Pancreas (tissue), 10 donors: ENCODE measurements at regions not wholly inside any gene's neighbourhood (a gene's known extent, or its start where the extent isn't known, plus 50 kb on each side); places are given as distances from the start of the nearest gene placed in this dataset.

Experiments used
- ATAC-seq, 4 donors: fragments of 200-7000 bp; cut with Tn5 transposase; one replicate each; pipeline versions ENCODE4 v1.8.0 to v1.9.1; 2020; ENCODE audit warnings: mild to moderate bottlenecking in 4 of 4, moderate library complexity in 4 of 4
- DNase-seq, 6 donors: peaks; one replicate each; pipeline ENCODE4 v3.0.0-alpha.2; 2020
- FAIRE-seq: peaks from 2 replicates; lab custom pipeline; 2012; peaks lifted over from hg19 to GRCh38; lab: Jason Lieb, UNC
- H3K27ac ChIP-seq, 4 donors: fragments of 200-600 bp; sonication (generic); 1 replicate in 3 of 4; 2 replicates in 1 of 4; pipeline versions ENCODE4 v1.5.0 to v1.8.0; 2020
- H3K27me3 ChIP-seq, 4 donors: fragments of 200-600 bp; one replicate each; pipeline ENCODE4 v1.8.0; 2021
- H3K36me3 ChIP-seq, 3 donors: fragments of 200-600 bp; sonication (generic) in 1 of 3; one replicate each; pipeline versions ENCODE4 v1.5.0 to v1.8.0; 2020 to 2021
- H3K4me1 ChIP-seq, 3 donors: fragments of 200-600 bp; one replicate each; pipeline ENCODE4 v1.8.0; 2021
- H3K4me3 ChIP-seq, 4 donors: fragments of 200-600 bp; sonication (generic) in 2 of 4; one replicate each; pipeline versions ENCODE4 v1.5.0 to v1.8.0; 2020 to 2021
- H3K9me3 ChIP-seq, 4 donors: fragments of 200-600 bp; one replicate each; pipeline ENCODE4 v1.8.0; 2021
- WGBS, 2 donors: extraction: QIAGEN DNeasy Blood & Tissue Kit; methylation state at CpG; one replicate each; pipeline ENCODE4 v1.1.7; 2013; 5-methylcytosine and 5-hydroxymethylcytosine counted together
- intact Hi-C, 3 donors: fragments of 100-400 bp; cut with DNase I; formaldehyde crosslinking; loops; one replicate each; pipeline versions ENCODE4 v1.11.1 to v1.14.2; 2022
- TF ChIP-seq, protein P1 (sequence below), 4 donors: fragments of 200-600 bp; sonication (generic) in 3 of 4; IDR thresholded peaks; one replicate each; pipeline versions ENCODE4 v1.5.0 to v1.8.0; 2021; ENCODE audit warnings: antibody characterized with exemption in 4 of 4
- donor health status: healthy with polysubstance abuse.
- donor health status: DM: no; HTN: no; CAD: no; lungs with moderate emphysema.
- donor health status: DM: no; HTN: no; CAD: no.
- donor health status: control.
- donor health status: control.
- donor health status: Bipolar disorder and iron deficiency.
- donor health status: DM: yes; HTN: yes; CAD: no.
- donor health status: DM: no; HTN: no; CAD: no.
- donor health status: DM: no; HTN: no; CAD: no.
- donor health status: DM: yes; HTN: yes; CAD: no.

DNA sequence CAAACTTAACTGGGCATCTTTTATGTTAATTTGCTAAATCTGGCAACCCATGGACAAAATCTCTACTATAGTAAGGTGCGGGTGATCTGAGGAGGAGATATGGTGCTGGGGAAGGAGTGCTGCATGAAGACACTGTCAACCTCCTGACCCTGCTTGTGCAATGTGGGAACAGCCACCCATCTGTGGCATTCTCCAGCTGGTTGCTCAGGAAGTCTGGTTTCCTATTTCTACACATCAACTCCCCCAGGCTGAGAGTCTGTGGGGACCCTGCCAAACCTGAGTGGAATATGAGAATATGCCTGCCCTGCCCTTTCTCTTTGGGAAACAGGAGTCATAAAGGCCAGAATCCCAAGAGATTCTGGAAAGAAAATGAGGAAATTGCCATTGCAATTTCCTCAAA, 60.1 kb upstream of the PAX3 start:
- intact Hi-C loops, result no loop called here
- 79 to 95% methylated on average over 1 of the region's 1 CpG for WGBS, 2 donors
- FAIRE-seq (no peak), ATAC-seq (peak in 2 of 4 donors; percentile 29 to 55), DNase-seq (no peak)
- Histone ChIP-seq H3K36me3 (no peaks in the 10 kb centered on the region), H3K4me1 (no peaks in the 10 kb centered on the region), H3K4me3 (no peak overlapping the region), H3K27me3 (no peaks in the 10 kb centered on the region), H3K9me3 (no peaks in the 10 kb centered on the region), H3K27ac (no peak overlapping the region)
- TF ChIP-seq, protein P1, sequence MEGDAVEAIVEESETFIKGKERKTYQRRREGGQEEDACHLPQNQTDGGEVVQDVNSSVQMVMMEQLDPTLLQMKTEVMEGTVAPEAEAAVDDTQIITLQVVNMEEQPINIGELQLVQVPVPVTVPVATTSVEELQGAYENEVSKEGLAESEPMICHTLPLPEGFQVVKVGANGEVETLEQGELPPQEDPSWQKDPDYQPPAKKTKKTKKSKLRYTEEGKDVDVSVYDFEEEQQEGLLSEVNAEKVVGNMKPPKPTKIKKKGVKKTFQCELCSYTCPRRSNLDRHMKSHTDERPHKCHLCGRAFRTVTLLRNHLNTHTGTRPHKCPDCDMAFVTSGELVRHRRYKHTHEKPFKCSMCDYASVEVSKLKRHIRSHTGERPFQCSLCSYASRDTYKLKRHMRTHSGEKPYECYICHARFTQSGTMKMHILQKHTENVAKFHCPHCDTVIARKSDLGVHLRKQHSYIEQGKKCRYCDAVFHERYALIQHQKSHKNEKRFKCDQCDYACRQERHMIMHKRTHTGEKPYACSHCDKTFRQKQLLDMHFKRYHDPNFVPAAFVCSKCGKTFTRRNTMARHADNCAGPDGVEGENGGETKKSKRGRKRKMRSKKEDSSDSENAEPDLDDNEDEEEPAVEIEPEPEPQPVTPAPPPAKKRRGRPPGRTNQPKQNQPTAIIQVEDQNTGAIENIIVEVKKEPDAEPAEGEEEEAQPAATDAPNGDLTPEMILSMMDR (IDR thresholded peaks at IDR 0.05), result no peak

DNA sequence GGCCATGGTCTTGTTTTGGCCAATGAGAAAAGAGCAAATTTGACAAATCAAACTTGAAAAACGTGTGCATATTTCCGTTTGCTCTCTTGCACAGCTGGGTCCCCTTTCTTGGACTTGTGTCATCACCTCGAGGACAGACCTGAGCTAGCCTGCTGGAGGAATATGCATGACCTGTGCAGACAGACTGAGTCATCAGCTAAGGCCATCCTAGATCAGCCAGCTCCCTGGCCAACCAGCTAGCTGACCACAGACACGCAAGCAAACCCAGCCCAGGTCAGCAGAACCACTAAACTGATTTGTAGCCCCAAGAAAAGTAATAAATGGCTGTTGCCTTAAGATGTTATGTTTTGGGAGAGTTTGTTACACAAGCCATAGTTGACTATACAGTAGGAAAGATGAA, 61.3 kb upstream of the PAX3 start:
- intact Hi-C loops, result no loop called here
- H3K4me3 ChIP-seq, result no peak overlapping the region
- no peaks in the 10 kb centered on the region for H3K9me3 ChIP-seq
- 52 to 55% methylated on average over 4 of the region's 4 CpGs for WGBS, 2 donors
- FAIRE-seq, result no peak
- H3K36me3 ChIP-seq, result no peaks in the 10 kb centered on the region
- no peak for ATAC-seq
- TF ChIP-seq, protein P1 (IDR thresholded peaks at IDR 0.05), result no peak
- DNase-seq, result no peak
- H3K27ac ChIP-seq, result no peak overlapping the region
- no peaks in the 10 kb centered on the region for H3K4me1 ChIP-seq
- H3K27me3 ChIP-seq, result no peaks in the 10 kb centered on the region

DNA sequence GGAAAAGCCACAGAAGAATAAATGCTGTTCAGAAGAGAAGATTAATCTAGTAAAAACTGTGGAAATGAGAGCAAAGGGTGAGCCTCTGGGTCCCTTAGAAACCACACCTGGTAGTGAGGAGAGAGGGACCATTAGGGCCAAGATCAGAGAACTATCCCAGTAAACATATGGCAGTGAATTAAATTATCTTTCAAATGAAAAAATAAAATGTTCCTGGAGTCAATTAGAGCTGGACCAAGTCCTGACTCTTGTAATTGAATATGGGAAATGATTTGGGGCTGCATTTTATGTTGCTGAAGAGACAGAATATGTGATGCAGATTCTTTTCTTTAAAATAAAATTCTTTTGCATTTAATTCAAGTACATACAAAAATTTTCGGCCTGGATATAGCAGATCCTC, 62.2 kb upstream of the PAX3 start:
- no peak for ATAC-seq

DNA sequence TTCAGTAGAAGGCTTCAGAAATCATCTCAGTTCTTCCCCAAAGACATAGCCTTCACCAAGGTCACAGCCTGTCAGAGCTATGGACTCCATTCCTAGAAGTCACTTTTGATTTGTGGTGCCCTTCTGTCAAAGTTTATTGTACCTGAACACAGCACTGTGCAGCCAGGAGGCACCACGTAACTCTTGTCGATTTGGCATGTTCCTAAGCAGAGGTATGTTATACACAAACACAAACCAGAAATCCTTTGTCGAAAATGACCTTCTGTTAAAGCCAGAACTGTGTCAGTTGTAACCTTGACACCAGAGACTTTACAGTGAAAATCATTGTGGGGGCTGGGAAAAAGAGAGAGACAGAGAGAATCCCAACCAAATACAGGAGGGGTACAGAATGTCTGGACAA, 62.6 kb upstream of the SGPP2 start:
- intact Hi-C loops, result no loop called here
- Histone ChIP-seq H3K27ac (no peak overlapping the region), H3K4me1 (no peaks in the 10 kb centered on the region), H3K9me3 (no peaks in the 10 kb centered on the region), H3K4me3 (no peak overlapping the region), H3K27me3 (no peaks in the 10 kb centered on the region), H3K36me3 (no peaks in the 10 kb centered on the region)
- ATAC-seq, result no peak
- WGBS, 2 donors, result 57 to 59% methylated on average over 3 of the region's 3 CpGs
- FAIRE-seq, result no peak
- DNase-seq, result no peak
- TF ChIP-seq, protein P1 (IDR thresholded peaks at IDR 0.05), result no peak

More for the DNA sequence above, 62.2 kb upstream of the PAX3 start:
- WGBS, 2 donors, result 55 to 59% methylated on average over 1 of the region's 1 CpG
- no peak overlapping the region for H3K27ac ChIP-seq
- DNase-seq (no peak), FAIRE-seq (no peak)
- H3K9me3 ChIP-seq, result no peaks in the 10 kb centered on the region
- TF ChIP-seq, protein P1 (IDR thresholded peaks at IDR 0.05), result no peak
- H3K4me3 ChIP-seq, result no peak overlapping the region
- H3K36me3 ChIP-seq, result no peaks in the 10 kb centered on the region
- H3K27me3 ChIP-seq, result no peaks in the 10 kb centered on the region
- no peaks in the 10 kb centered on the region for H3K4me1 ChIP-seq
- intact Hi-C loops, result no loop called here

DNA sequence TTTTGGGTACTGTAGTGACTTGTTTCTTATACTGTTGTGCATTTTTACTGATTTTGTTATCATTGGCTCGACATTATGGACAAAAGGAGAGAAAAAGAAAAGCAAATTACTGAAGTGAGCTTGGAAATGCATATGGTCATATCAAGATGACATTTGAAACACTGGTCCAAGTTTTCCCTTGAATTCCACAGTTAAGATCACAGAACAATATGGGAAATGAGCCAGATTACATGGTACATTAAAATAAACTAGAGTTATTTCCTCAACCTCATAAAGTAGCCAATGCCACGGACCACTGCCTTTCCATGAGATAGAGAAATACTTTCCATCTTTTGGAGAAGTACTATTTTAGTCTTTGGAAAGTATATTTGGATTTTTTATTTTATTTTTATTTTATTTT, 62.0 kb upstream of the SGPP2 start:
- H3K9me3 ChIP-seq, result no peaks in the 10 kb centered on the region
- H3K36me3 ChIP-seq, result no peaks in the 10 kb centered on the region
- no peak for FAIRE-seq
- no peaks in the 10 kb centered on the region for H3K27me3 ChIP-seq
- WGBS, 2 donors, result 43 to 65% methylated on average over 2 of the region's 2 CpGs
- H3K4me3 ChIP-seq, result no peak overlapping the region
- TF ChIP-seq, protein P1 (IDR thresholded peaks at IDR 0.05), result no peak
- no peak for ATAC-seq
- H3K27ac ChIP-seq, result no peak overlapping the region
- H3K4me1 ChIP-seq, result no peaks in the 10 kb centered on the region
- DNase-seq, result no peak
- intact Hi-C loops, result no loop called here
